HG02610 (cell line): ENCODE measurements at regions not wholly inside any gene's neighbourhood (a gene's known extent, or its start where the extent isn't known, plus 50 kb on each side); places are given as distances from the start of the nearest gene placed in this dataset.

ENCODE experiments used
- ATAC-seq: cut with Tn5 transposase; IDR thresholded peaks from one replicate; pipeline ENCODE4 v1.9.1; 2021; ENCODE audit warnings: mild to moderate bottlenecking, moderate library complexity; ENCODE audit not compliant: unreplicated experiment

DNA sequence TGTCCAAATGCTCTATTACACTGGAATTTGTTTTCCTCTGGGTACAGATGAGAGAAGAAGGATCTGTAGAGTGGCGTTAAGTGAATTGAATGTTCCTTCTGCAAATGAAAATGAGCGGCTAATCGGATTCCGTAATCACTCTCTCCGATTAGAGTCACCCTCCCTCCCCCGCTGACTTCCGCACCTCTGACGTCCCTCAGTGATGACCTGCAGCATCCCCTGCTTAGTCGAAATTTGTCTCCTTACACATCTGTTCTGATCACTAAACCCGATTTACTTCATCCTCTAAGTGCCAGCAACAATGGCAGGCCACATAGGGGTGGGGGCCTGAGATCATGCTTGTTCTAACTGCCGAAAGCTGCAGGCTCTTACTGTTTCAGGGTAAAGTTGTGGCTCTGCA is 378.7 kb downstream of the SEC16B start:
- no peak for ATAC-seq

DNA sequence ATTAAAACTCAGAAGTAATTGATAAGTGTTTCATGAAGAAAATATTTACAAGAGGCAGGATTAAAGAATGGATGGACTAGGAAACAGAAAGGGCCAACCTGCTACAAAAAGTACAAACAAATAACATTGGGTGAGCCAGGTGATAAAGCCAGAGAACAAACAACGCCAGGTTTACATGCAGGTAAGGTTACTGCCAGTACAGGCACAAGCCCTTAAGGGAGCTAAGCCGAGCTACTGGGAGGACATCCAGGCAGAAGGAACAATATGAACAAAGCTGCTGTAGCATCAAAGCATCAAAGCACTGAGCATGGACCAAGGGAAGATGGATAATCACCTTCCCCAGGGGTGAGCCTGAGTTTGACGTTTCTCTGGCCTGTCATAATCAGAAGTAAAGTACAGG is 380.7 kb downstream of the SEC16B start:
- ATAC-seq, result no peak

DNA sequence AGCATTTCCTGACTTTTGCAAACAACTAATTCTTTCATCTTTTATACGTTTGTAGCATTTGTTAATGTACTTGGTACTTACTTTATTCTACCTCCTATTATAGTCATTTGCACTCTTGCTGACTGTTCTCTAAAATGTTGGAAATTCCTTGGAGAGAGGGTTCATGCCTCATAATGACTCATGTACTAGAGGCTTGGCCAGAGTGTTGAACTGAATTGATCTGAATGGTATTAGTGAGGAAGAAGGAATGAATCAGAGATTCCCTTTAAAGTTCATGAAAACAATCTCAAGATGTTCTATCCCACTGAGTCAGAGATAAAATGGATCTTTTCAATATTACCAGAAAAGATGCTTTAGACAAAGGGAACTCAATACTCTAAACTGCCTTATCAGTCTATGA is 383.4 kb downstream of the SEC16B start:
- ATAC-seq, result no peak

DNA sequence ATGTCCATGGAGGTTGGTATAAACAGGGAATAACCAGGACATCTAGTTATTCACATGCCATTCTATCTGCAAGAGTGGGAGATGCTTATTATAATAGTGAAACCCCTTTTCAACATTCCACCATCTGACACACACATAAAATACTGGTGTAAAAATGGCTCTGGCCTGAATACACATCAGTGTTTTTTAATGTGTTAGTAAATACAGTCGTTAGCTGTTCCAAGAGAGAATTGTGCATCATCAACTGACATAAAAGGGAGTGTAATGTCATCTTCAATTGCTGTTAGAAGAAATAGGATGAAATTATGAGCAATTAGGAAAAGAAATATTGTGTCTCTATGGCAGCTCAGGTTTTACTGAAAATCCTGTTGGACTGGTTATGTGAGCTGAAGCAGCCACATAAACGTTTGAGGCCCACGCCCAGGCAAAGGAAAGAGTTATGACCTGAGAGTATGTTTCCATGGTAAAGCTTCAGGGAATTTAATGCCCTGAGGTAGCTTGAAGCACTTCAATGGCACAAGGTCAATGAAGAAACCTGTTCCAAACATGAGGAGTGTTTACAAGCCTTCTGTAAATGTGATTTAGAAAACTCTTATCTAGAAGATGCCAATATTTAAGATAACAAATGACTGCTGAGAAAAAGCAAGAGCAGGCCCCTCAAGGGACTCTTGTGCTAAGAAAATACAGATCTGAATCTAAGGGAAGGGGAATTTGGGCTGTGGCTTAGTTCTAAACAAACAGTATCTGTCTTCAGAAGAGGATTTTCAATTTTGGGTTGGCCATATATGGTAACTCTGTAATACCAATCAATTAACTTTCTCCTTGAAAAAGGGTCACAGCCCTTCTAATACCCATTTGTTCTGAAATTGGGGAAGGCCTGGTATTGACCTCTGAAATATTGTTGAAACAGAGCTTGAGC is 384.3 kb downstream of the SEC16B start:
- ATAC-seq, result no peak

DNA sequence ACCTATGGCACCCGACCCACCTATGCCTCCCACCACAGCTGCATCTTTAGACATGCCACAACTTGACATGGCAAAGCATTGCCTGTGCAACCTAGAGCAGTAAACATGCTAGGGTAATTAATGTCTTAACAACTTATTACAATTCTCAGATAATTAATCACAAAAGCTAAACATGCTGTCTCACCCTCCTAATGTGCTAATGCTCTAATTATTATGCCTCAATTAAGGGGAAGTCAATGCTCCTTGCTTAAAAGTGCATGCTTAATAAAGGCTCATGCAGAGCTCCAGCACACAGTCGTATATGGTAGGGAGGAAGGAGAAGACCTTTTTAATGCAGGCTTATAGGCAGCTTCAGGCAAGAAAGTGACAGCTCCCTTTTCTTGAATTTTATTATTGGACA is 396.0 kb downstream of the SEC16B start:
- ATAC-seq, result no peak

DNA sequence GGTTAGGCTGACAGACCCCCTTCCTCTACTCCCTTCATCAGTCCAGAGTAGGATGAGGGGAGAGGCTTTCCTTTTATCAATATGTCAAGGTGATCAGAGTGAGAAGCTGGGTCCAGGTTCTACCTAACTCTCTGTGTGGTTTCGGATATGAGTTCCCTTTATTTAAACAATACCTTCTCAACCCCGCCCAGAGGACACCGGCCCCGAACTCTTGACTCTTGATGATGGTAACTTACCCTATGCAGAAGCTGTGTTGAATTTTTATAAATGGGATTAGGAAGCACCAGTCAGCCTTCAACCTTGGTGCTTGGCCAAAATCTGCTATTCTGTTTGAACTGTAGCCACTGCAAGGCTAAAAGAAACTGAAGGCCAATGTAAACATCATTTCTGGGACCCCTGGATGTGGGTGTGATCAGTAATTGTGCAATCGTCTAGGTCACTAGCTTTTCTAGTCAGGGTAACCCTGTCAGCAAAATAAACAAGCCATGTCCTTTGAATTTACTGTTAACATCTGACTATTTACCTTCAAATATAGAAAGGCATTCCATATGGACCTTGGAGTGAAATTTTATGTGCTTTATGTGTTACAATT is 398.3 kb downstream of the SEC16B start:
- no peak for ATAC-seq

DNA sequence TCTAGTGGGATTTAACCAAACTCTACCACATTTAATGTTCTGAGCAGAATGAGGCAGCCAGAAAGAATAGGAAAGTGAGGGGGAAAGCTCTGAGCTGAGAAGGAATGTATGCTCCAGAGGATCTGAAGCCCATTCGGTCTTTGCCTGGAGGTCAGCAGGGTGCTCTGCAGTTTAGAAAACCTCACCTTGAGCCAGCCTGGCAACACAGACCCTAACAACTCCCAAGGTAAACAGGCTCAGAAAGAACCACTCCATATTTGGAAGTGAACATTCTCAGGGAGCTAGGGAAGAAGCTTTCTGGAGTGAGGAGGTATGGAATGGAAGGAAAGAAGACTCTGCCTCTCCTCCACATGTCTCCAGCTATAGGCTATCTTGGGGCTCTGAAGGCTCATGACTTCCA is 398.8 kb downstream of the SEC16B start:
- ATAC-seq, result no peak

DNA sequence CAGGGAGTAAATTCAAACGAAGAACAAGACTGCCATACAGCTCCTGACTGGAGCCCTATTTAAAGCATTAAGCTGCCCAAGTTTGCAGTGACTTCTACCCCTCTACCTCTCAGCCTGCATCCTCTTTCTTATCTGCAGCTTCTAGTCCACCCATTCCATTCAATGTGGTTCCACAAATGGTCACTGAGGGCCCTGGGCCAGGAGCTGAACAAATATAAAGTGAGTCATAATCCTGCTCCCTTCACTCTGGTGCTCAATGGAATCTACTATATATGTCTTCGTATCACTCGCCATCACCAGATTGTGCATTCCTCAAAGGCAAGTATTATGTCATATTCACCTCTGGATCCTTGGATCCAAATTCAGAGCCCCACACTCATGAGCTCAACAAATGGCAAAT is 398.7 kb downstream of the BRINP2 start:
- ATAC-seq, result no peak

DNA sequence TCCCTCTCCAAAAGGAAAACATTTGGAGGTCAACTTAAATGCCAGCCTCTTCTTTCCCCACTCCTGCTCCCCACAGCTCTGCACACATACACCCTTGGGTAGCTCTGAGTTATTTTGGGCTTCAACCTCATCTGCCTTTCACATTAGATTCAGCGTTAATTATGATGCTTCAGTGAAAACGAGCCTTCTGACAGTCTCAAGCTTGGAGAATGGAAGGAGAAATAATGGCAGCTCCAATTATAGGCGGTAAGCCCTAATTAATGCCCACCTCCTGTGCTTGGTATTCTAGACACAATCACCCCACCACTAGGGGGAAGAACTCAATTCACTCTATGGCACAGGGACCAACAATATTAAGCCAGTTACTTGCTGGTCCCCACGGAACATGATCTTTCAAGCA is 397.9 kb downstream of the BRINP2 start:
- no peak for ATAC-seq

DNA sequence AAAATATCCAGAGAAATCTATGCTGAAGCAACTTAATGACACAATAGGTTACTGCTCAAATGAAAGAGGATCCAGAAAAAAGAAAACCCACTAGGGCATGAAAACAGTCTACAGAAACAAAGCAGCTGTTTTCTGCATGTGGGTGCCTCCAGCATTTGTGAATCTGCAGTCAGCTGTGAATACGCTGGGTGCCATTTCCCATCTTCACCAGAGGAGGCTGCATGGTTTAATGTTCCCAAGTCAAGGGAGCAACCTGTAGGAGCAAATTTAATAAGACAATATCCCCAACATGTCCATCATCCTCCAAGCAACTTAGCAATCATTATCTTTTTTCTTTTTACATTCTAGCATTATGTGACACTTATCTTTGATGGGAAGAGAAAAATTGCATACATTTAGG is 396.6 kb downstream of the BRINP2 start:
- no peak for ATAC-seq

DNA sequence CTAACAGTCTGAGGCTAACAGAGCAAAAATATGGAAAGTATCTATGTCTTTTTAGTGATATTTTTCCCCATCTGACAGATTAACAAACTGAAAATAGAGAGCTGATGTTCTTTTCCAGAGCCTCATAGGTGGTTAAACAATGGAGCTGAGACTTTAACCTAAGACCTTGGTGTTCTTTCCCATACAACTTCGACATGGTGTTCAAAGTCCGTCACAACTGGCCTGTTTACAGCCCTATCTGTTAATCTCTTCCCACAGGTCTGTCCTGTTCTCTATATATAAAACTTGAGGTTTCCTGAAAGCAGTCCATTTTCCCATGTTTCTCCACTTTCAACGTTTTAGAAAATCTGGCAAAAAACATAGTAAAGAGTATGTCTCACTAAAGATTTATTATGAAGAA is 395.7 kb downstream of the BRINP2 start:
- ATAC-seq, result no peak

DNA sequence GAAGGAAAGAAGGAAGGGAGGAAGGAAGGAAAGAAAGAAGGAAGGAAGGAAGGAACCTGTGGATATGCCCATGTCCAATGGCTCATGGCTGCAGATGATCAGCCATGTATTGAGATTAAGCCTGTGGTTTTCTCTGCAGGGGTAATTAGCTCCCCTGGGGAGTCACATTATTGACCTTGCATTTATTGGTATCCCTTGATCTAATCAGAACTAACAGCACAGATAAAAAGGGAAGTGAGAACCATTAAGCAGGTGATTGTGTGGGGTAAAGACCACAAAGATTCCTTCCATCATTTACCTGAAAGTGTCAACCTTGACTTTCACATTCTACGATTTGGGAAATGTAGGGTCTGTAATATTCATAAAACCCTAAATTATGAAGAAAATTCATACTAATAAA is 390.7 kb downstream of the BRINP2 start:
- no peak for ATAC-seq

DNA sequence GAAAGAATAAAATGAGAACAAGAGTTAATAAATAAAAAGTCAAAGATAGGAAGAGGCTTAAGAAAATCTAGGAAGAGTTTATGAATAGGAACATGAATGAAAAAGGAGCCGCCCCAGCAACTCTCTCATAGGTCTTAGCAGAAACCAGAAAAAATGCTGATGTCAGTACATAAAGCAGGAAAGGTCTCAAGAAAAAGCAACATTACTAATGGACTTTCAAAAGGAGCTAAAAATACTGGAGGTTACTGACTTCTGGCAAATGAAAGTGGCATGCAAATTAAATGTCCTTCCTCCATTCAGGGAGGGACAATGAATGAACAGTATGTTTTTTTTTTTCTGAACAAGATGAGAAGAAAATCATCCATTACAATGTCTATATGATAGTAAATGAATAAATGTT is 387.6 kb downstream of the BRINP2 start:
- no peak for ATAC-seq

DNA sequence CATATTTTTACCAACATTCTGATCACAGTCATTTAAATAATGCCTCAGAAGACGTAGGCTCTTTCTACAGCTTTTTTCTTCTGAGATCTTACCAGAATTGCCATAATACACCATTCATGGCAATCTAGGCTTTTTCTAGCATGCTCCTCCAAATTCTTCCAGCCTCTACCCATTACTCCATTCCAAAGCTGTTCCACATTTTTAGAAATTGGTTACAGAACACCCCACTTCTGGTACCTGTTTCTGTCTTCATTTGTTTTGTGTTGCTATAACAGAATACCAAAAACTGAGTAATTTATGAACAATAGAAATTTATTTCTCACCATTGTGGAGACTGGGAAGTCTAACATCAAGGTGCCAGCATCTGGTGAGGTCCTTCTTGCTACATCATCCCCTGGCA is 385.4 kb downstream of the BRINP2 start:
- ATAC-seq, result no peak

DNA sequence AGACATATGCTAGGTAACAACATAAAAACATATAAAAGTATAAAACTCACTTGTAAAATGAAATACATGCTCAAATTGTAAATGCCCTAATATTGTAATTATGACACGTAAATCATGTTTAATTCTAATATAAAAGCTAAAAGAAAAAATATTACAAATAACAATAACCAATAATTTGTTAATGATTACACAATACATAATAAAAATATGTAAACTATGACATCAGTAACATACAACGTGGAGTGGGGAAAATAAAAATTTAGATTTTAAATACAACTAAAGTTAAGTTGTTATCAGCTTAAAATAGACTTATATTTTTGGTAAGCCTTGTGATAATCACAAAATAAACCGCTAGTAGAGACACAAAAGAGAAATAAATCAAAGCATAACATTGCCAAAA is 376.4 kb downstream of the BRINP2 start:
- ATAC-seq, result no peak

DNA sequence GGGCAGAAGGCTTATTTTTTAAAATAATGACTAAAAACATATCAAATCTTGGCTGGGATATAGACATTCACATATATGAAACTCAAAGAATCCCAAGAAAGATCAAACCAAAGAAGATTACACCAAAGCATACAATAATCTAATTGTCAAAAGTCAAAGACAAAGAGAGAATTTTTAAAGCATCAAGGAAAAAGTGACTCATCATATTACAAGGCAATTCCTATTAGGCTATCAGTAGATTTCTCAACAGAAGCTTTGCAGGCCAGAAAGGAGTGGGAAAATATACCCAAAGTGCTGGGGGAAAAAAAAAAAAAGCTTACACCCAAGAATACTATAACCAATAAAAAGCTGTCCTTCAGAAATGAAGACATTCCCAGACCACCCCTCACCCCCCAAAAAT is 375.6 kb downstream of the BRINP2 start:
- no peak for ATAC-seq

DNA sequence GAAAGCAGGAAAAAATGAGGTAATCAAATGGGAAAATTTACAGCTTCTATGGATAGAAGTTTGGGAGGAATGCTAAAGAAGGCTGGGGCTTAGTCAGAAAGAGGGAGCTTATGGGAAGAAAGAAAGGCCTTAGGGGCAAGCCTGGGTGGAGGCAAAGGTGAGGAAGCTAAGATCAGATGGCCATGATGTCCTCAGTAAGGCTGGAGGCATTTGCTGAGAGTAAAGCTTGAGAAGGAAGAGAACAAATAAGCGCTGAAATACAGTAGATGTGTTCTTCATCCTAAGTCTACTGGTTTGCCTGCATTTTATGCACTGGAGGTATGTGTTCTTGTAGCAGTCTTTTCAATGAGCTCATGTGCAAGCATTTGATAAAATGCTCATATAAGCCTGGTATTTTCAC is 355.4 kb downstream of the BRINP2 start:
- ATAC-seq, result no peak

DNA sequence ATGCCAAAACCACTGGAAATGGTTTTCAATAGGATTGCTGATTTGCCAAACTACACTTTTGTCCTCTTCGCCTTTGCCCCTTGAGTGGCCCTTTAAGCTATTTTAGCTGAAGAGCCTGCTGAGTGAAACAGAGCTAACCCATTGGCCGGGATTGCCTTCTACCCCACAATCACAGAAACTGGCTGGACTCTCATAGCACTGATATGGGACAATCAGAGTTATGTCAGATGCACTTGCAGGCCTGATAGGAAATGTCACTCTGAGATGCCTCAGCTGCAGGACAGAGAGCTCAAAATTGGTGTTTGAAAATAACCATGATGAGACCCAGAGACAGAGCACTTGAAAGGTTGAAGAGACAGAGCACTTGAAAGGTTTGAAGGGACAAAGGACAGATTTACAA is 354.4 kb downstream of the BRINP2 start:
- no peak for ATAC-seq

DNA sequence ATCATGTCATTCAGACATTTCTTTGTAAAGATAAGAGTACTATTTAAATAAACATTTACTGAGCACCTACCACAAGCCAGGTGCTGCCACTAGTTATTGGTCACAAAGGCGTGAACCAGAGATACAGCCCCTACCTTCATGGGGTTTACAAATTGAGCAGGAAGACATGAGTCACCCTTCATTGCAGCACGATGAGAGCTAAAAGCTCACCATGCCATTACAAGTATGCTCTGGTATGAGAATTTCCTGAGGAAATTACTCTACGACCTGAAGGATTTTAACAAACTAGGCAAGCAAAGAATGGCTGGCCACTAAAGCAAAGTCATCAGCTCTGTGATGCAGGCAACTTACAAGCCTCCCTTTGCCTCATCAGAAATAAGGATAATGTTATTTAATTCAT is 346.8 kb downstream of the BRINP2 start:
- no peak for ATAC-seq

DNA sequence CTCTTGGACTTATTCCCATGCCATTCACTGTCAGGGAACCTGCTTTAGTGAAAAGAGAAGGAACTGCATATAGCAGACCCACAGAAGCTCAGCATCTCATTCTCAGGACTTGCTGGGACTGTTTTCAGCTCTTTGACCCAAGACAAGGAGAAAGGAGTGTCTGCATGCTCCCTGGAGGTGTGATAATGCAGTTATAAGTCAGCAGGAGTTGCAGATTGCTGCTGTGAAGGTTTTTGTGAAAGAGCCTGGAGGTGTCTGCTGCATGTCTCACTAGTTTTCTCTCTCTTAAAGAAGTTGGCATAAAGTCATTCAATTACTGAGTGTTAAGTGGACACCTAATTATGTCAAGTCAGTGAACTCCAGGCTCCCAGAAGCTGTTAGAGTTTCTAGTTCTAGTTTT is 343.4 kb downstream of the BRINP2 start:
- ATAC-seq, result no peak

DNA sequence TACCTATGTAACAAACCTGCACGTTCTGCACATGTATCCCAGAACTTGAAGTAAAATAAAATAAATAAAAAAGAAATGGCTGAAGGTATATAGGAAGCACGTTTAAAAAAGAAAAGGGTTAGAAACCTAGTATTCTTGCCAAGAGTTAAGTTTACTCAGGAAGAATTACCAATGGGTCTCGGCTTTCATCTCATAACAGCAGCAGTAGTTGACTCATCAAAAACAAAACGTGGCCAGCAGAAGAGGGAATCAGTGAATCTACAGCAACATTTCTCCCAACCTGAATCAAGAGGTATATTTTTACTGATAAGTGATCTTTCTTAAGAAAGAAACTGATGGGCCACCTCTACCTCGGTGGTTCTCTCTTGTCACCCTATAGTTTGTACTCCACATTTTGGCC is 340.3 kb downstream of the BRINP2 start:
- ATAC-seq, result no peak

DNA sequence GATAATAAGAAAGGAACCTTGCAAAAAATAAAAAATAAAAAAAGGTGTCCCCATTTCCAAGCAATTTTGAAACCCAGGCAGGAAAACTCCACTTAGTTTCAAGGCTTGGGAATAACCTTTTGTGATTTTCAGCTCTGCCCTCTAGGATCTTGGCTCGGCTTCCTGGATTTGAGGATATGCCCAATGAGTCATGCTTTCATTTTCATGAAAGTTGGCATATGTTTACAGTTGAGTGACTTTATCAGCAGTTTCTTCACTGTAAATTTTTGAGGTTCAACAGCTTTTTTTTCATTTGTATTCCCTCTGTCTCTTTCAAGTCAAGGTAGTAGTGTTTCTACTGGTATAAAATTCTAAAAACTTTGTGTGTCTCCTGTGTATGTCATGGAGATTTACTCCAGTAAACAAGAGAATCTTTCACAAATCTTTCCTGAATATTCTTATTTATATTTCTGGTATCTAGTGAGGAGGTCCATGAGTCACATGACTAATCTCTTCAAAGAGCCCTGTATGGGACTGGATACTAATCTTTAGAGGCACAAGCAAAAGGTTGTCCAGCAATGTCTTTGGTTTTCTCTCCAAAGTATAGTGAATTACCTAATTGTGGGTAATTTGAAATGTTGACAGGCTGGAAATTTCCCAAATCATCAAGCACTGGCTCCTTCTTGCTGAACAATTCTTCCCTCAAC is 335.3 kb downstream of the BRINP2 start:
- no peak for ATAC-seq
